Ammon's horn (tissue), 1 donor: ENCODE measurements at regions not wholly inside any gene's neighbourhood (a gene's known extent, or its start where the extent isn't known, plus 50 kb on each side); places are given as distances from the start of the nearest gene placed in this dataset.

Experiments used
- DNase-seq: peaks from one replicate; pipeline ENCODE4 v3.0.0-alpha.2; 2016; ENCODE audit warnings: low spot score

DNA sequence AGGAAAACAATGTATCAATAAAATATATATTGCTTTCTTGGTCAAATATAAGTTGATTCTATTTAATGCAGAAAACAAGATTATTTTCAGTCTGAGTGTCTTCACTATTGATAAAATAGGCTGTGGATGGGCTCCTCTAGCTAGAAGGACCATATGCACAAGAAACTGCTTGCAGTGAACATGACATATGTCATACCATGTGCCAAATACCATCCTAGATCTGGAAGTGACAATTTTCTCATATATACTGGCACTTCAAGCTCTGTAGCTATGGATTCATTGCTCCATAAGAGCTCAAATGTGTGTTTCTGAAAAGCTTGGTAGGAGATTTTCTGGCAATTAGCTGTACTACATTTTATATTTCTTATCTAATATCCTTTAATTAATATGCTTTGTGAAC, 95.6 kb upstream of the CDH6 start:
- no peak for DNase-seq

DNA sequence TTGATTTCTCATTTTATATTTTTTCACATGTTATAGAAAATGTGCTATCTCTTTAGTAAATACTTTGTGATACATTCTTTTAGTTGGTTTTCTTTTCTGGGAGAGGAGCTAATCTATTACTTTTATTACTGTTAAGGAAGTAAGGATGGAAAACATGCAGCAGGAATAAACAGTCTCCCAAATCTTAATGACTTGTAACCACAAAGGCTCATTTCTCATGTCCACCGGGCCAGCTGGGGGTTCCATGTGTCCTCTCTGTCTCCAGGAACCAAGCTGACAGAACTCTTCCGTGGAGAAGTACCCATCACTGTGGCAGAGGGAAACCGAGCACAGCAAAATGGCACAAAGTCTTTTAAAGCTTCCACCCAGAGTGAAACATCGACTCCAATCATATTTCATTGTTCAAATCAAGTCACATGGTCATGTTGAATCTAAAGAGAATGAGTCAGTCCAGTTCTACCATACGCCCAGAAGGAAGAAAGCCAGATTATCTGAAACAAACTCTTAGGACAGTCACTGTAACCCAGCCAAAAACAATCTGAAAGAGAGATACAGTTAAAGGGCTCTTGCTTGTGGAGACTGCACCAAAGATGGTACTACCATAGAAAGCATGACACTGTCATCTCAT, 97.1 kb upstream of the CDH6 start:
- peak; percentile 12 for DNase-seq

DNA sequence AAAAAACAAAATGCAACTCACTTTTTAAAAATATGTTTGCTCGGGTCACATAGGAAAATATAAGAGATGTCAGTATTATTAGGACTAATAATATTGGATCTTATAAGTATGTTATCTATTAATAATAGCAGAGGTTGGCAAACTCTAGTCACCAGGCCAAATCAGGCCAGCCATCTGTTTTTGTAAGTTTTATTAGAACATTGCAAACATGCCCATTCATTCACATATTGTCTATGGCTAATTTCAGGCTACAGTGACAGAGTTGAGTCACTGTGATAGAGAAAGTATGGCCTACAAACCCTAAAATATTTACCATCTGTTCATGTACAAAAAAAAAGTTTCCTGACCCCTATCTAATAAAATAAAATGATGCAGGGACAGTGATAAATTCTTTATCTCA, 97.7 kb upstream of the CDH6 start:
- DNase-seq = no peak

DNA sequence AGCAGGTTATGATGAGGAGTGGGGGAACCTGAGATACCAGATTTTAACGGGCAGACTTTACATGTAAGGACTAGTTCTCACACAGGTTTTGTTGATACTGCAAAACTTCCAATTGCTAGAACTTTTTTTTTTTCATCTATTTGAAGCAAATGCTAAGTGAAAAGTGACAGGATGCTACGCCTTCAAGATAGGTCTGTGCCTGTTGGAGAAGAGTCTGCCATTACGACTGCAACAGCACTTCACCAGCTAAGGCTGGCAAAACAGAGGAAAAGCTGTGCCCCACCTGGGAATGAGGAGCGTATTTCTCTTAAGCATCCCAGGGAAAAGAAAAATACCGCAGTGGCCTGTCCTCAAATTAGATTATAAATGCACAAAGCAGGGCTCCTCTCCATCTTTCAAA, 102.0 kb upstream of the CDH6 start:
- no peak for DNase-seq

DNA sequence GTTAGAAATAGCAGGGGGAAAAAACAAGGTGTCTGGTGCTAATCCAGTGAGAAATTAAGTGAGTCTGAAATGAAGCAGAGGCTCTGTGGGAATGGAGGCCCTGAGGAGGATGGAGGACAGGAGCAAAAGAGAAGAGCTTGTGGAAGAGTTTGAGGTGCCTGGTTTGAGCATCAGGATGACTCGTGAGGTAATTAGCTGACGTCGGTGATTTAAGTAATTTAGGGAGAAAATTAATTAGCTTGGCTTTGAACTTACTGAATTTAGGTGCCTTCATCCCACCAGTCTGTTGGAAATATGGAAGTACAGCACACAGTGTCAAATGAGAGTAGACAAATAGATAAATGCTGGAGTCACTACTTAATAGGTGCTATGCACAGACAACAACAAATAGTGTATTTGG, 103.0 kb upstream of the CDH6 start:
- DNase-seq = no peak

DNA sequence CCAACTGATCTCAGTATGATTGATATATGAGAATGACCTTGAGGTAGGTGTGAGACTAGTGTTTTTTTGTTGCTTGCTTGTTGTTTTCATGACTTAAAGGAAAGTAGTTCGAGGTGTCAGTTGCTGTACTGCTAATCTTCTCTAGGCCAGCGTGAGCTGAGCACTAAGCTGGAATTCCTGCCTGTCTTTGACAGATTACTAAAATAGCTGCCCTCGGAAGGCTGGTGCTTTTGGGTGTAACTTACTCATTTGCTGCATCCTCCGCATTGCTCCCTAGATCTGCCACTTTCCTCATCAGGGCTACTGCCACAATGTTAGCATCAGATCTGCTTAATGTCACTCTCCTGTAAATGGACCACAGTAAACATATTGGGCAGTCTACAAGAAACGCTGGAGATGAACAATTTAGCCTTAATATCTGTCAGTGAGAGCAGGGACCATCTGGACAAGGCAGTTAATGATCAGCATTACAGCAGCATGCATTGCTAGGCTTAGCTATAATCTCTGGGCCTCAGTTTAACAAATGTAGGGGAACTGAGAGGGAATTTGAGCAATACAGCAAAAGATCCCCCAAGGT, 106.6 kb upstream of the CDH6 start:
- DNase-seq = no peak

DNA sequence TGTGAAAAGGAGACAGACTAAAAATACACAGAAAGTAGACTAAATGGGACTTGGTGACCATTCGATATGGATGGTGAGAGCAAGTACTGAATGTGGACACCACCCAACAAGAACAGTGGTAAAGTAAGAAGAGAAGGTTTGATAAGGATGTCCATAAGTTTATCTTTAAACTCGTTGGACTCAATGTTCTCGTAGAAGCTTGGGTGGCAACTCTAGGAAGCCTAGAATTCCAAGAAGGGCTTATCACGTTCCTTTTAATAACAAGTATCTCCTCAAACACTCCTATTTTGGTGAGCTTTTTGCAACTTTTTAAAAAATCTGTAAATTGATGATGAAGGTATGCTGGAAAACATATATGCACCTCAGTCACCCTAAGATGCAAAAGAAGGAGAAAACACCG, 108.6 kb upstream of the CDH6 start:
- DNase-seq = no peak

DNA sequence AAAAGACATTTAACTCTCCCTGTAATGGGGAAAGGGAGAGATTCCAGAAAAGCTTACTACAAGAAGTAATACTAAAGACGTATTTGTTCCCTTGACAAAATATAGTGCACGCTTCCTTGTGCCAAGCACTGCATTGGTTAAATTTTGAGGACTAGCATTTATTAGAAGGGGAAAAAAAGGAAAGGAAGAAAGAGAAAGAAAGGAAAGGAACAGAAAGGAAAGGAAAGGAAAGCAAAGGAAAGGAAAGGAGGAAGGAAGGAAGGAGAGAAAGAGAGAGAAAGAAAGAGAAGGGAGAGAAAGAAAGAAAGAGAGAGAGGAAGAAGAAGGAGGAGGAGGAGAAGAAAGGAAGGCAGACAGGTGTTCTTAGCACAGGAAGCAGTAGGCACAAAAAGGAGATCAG, 110.1 kb upstream of the CDH6 start:
- DNase-seq = no peak

DNA sequence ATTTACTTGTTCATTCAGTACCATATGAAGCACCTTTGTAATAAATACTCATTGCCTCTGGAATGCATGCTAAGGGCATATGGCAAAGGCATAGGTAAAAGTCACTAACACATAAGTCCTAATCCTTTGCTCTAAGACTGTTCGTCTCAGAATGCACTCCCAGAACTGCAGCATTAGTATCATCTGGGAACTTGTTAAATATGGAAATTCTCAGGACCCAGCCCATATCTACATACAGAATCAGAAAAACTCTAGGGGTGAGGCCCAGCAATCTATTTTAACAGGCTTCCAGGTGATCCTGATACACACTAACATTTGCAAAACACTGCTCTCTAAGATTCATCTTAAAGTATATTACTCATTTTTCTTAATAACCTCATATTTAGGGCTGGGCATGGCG, 113.8 kb upstream of the CDH6 start:
- no peak for DNase-seq

DNA sequence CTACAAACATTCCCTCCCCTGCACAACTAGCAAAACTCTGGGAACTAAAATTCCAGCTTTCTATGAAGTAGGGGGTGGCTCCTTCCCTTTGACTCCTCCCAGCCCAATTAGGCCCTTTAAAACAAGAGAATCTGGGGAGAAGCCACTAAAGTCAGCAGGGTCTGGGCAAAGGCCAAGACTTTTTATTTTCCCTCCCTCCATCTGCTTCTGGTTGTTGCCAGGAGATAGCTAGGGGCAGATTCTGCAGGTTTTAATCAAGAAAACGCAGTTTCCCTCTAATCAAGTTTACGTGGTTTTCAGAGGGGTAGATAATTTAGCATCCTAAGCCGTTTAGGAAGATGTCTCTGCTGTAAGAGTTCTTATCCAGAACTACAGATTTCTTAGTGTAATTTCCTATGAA, 114.5 kb upstream of the CDH6 start:
- no peak for DNase-seq

DNA sequence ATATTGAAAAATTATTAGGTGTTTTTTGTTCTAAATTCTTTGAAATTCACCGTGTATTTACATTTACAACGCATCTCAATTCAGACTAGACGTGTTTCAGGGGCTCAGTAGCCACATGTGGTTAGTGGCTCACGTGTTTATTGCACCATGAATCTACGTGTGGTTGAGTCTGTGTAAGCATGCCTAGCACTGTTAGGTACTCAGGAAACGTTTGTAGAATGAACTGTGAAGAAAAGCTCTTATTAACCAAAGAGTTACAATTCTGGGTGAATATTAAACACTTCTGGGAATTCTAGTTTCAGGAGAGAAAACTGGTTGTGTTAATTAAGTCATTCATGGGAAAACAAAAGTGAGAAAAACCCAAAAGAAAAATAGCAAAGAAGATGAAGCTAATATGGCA, 117.5 kb upstream of the CDH6 start:
- DNase-seq = no peak

DNA sequence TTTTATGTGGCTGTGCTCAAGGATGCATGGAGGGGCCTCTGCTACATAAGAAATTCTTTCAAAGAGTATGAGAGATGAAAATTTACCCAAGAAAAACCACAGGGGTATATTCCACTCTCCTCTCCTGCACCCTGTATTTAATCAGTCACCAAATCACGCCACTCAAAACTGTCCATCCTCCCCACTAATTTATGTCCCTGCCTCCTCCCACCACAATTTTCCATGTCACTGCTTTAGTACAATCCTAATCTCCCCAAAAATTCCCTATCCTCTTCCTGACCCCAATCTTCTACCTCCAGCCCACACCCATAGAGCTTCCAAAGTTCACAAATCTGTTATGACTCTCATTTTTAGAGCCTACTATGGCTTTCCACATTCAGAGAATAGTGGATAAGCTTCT, 125.2 kb upstream of the CDH6 start:
- no peak for DNase-seq

DNA sequence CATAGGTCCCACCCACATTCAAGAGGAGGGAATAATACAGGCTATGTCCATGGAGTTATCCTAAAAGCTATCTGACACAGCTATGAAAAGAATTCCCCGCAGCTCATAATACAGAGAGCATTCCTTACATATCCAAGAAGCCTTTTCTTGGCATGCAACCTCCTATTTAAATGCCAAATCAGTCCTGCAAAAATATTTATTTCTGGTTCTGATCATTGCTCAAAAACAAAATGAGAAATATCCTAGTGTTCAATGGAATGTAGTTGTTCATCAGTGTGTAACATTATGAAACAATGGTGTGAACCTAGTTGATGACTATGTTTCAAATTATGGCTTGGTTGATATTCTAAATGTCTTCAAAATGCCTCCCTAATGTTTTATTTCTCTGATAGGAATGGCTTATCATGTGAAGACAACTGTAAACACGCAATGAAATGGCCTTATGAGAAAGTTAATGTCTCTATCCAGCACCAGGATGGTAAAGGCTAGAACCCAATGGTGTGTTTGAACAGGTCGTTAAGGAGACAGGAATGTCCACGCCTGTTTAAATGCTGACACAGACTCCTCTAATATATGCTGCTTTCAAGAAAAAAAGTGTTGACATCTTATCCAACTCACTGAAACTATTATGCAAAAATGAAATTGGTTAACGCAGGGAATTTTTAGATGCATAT, 126.7 kb upstream of the CDH6 start:
- DNase-seq = no peak

DNA sequence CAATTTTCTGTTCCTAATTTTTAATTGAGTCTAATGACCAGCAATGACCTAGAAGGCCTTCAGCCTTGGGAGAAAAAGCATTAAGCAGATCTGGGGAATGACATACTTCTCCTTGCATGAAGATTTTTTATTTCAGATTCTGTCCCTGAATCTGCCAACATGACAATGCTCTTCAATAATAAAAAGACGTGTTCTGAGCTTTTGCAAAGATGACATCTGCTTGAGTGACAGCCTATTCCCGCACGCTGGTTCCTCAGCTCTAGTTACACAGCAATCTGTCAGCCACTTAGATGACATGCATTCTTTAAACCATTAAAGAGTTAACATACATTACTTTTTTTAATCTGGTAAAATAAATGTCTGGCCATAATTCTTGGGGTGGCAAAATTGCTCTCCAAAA, 129.3 kb upstream of the CDH6 start:
- no peak for DNase-seq

DNA sequence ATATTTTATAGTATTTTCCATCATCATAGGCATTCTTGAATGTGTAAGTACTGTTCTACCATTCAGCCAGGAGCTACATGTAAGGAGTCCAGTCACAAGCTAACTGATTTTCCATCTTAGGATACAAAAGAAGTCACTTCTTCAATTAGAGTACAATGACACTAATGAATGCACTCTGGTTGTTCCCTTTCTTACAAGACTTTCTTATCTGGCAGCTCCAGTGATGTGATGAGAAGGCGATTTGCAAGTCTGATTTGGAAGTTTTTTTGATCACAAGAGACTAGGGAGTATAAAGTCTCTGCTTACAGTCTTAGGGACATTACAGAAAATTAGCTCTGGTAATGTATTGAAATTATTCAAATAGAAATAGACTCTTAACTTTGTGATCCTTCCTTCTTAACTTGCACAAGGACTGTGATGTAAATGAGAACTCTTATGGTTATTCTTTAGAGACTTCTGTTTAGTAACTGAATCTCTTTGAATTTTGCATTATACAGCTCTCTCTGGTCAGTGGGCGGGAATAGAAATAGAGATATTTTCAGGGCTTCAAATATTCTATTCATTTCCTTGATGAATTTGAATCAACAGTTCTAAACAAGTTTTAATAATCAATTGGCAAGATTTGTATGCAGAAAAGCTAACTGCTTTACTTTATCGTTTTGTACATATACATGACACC, 130.4 kb upstream of the CDH6 start:
- no peak for DNase-seq

DNA sequence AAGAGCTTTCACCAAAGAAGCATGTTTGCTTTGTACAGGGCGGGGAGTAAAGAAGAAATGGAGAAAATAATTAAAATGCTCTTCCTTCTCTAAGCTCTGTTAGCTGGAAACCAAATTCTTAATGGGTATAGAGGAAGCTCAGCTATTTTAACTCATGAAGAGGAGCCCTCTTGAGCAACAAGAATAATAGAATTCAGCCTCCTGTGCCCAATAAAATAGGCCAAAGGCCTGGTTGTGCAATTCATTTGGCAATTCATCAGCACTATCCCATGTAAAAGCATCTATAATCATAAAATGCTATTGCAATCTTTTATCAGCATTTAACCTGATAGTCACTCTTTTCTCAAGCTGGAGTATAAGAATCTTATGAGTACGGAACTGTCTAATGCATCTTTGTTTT, 133.6 kb upstream of the CDH6 start:
- no peak for DNase-seq

DNA sequence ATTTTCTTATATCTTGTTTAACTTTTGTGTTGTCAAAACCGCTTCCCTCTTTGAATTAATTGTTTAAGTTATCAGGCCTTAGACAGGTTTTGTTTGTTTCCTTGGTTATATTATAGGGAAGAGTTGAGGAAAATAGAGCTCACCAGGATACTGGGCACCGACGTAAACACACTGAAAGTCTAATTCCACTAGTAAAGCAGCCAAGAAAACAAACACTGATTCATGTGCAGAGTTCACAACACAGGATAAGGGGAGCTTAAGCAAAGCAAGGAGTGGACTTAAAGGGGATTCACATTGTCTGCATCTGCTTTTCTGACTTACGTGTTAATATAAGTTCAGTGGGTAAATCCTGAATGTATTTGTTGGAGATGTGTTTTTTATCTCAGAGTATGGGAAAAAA, 139.0 kb upstream of the CDH6 start:
- no peak for DNase-seq

DNA sequence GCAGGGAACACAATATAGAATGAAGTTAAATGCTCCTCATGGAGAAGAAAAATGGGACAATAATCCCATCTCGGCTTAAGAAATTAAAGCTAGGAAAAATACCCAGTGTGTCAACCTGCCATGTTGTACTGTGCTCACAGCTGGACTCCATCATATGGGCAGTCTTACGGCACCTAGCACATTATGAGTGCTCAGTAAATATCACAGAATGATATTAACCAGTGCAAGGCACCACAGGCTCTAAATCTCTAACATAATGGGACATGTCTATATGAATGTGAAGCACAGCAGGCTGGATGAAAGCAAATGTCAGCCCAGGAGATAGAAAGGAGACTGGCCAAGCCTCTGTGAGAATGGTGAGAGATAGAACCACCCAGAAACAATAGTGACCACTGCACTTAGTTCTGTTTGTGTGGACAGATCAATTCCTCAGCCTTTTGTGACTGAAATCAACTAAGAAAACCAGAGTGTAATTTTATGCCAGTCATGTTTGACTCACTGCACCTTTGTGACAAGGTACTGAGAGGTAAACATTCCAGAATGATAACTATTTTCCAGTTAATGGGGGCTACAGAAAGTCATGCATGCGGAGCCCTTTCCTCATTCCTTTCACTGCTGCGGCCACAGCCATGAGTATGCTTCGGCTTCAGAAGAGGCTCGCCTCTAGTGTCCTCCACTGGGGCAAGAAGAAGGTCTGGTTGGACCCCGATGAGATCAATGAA, 140.4 kb upstream of the CDH6 start:
- no peak for DNase-seq

DNA sequence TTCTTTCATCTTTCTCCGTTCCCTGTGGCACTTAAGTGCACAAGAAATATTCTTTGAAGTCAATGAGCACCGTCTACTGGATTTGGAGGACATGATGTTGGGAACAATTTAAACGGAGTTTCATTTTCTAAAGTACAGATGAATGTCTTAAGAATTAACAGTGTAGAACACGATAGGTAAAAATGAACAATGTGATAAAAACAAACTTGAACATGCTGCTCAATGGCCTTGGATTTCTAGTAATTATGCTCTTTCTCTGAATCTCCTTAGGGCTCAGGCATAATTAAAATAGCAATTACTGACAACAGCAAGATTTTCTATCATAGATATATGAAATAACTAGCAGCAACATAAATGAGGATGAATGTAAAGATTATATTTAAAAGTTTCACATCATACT, 142.2 kb upstream of the CDH6 start:
- no peak for DNase-seq

DNA sequence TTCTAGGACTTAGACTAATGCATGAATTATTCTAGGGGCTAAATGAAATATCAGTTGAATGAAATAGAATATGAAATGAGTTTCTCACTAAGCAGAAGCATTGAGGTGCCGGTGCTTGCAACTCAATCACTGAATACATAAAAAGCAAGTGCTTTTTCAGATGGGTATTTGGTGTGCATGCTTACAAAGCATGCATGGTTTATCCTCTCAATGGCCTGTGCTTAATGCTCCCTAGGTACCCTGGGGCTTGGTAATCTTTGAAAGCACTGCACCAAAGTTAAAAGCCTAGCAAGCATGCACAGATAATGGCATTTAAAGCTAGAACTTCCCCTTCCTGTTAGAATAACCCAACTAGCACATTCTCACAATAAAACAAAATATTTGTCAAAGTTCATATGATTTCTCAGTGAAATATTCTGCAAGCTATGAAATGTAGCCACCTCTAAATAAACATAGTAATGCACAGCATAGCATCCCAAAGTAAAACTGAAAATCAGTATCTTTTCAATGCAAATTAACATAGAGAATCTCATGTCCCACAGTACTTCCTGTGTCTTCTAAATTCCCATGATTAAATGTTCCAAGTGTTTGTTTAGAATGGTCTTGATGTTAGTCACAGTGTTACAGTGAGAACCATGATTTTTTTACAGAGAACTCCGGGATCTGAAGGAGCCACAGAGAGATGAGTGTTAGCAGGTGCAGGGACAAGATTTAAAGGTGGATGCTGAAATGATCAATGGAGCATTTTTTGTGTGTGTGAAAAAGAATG, 143.4 kb upstream of the CDH6 start:
- no peak for DNase-seq

DNA sequence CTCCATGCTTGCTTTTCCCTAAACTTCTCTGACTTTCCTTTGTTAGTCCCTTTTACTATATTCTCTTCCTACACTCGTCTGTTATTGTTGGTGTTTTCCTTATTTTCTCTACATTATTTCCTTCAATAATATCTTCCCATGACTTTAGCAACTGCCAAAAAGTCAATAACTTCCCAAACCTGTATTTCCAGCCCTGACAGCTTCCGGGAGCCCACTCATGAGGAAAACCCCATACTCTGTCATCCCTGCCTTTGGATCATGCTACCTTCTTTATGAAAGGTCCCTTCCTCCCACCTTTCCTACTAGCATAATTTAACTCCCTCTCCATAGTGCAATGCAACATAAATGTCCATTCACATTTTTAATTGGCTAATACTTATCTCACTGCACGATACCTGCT, 144.0 kb upstream of the CDH6 start:
- DNase-seq = no peak
